ENCODE measurements at regions not wholly inside any gene's neighbourhood (a gene's known extent, or its start where the extent isn't known, plus 50 kb on each side); places are given as distances from the start of the nearest gene placed in this dataset.

GRCh38 chr6:90708206-90708737, 121.4 kb upstream of the MAP3K7 start:
- no peak overlapping the region for H2BK12ac ChIP-seq (ENCODE audit: low read depth, low read length)
- no peak for DNase-seq (ENCODE audit: low read depth in 1 of 2, low spot score in 2 of 2)
- H3K14ac ChIP-seq (ENCODE audit: insufficient read length): no peak overlapping the region
- H3K36me3 ChIP-seq (ENCODE audit: control insufficient read depth in 2 of 4, insufficient read depth in 4 of 4, low read length in 3 of 4): no peaks in the 10 kb centered on the region
- H3K23me2 ChIP-seq (ENCODE audit: low read depth, low read length): no peaks in the 10 kb centered on the region
- H3K79me2 ChIP-seq (ENCODE audit: control insufficient read depth in 1 of 2, insufficient read depth in 2 of 2, low read length in 2 of 2): no peaks in the 10 kb centered on the region
- no peaks in the 10 kb centered on the region for H4K20me1 ChIP-seq (replicated peaks in 1 of 2; ENCODE audit: control insufficient read depth in 1 of 2, insufficient read depth in 2 of 2, low read length in 2 of 2)
- H2BK120ac ChIP-seq (replicated peaks; ENCODE audit: low read depth, low read length): no peak overlapping the region
- H3K4ac ChIP-seq (replicated peaks; ENCODE audit: insufficient read length, low read depth, low read length): no peak overlapping the region
- no peak overlapping the region for H3K18ac ChIP-seq (ENCODE audit: extremely low read depth, low read length)
- H2AFZ ChIP-seq (ENCODE audit: low read length): no peak overlapping the region
- 77% methylated on average over 5 of the region's 5 CpGs; no CpG with 5 or more reads in 1 of the 2 experiments for WGBS, 2 experiments (ENCODE audit: extremely low coverage in 1 of 2, insufficient coverage in 1 of 2, insufficient read length in 1 of 2, insufficient replicate concordance in 2 of 2, low coverage in 1 of 2, low lambda C conversion rate in 2 of 2, missing lambda C conversion rate in 1 of 2)
- no peak overlapping the region for H3K4me2 ChIP-seq (ENCODE audit: insufficient read depth in 1 of 2, low read depth in 2 of 2, low read length in 2 of 2)
- H3K4me1 ChIP-seq (replicated peaks in 1 of 4; ENCODE audit: control insufficient read depth in 3 of 4, insufficient read depth in 4 of 4, low read length in 3 of 4): no peaks in the 10 kb centered on the region
- H4K8ac ChIP-seq (ENCODE audit: extremely low read depth, insufficient read depth, low read length): no peak overlapping the region
- FAIRE-seq: no peak
- H3K79me1 ChIP-seq (ENCODE audit: low read depth, low read length): no peaks in the 10 kb centered on the region
- no peaks in the 10 kb centered on the region for H3K9me3 ChIP-seq (ENCODE audit: insufficient read depth in 2 of 2, low read depth in 1 of 2, low read length in 1 of 2)
- H2BK15ac ChIP-seq (ENCODE audit: low read length): no peak overlapping the region
- H2AK5ac ChIP-seq (ENCODE audit: low read depth, low read length): no peak overlapping the region
- H4K91ac ChIP-seq (replicated peaks; ENCODE audit: insufficient read length, low read length): no peak overlapping the region
- no peak overlapping the region for H3K4me3 ChIP-seq (ENCODE audit: extremely low read depth in 1 of 4, insufficient read depth in 2 of 4, low read depth in 3 of 4, low read length in 4 of 4)
- no peak overlapping the region for H4K5ac ChIP-seq (ENCODE audit: insufficient read length, low read depth, low read length)
- H3K23ac ChIP-seq (ENCODE audit: insufficient read length): no peak overlapping the region
- no peak overlapping the region for H3K9ac ChIP-seq (replicated peaks in 1 of 4; ENCODE audit: extremely low read depth in 1 of 4, low read depth in 3 of 4, low read length in 3 of 4)
- H3K27me3 ChIP-seq (replicated peaks in 1 of 4; ENCODE audit: control insufficient read depth in 3 of 4, extremely low read depth in 1 of 4, insufficient read depth in 3 of 4, low read length in 3 of 4): no peaks in the 10 kb centered on the region
- CTCF ChIA-PET (ENCODE audit: partially characterized antibody): interaction anchor here (0.7 kb wide), 1 partner anchor 419 kb away, joined by 3 read pairs; no protein-coding TSS in a partner anchor
- TF ChIP-seq RFX5 (IDR thresholded peaks at IDR 0.05; ENCODE audit: borderline replicate concordance, low read depth, low read length) (no peak), ZNF274 (IDR thresholded peaks at IDR 0.05; ENCODE audit: borderline replicate concordance, extremely low read depth, low read length) (no peak)
- no peak overlapping the region for H2BK5ac ChIP-seq (ENCODE audit: low read depth, low read length)
- POLR2A ChIA-PET (ENCODE audit: partially characterized antibody): no interaction called here
- no peak overlapping the region for H2BK20ac ChIP-seq (ENCODE audit: low read length)
- H3K27ac ChIP-seq (ENCODE audit: low read depth, low read length): no peak overlapping the region
- H3K56ac ChIP-seq (replicated peaks; ENCODE audit: insufficient read length, low read depth, low read length): no peak overlapping the region

All from H1 (cell line).